HCT116 (cell line): ENCODE measurements at regions not wholly inside any gene's neighbourhood (a gene's known extent, or its start where the extent isn't known, plus 50 kb on each side); places are given as distances from the start of the nearest gene placed in this dataset.

ENCODE experiments used
- CBX3 ChIP-seq: IDR thresholded peaks from 2 replicates; pipeline ENCODE4 v1.6.1; 2012; ENCODE audit warnings: low read depth
- CEBPB ChIP-seq: IDR thresholded peaks from 2 replicates; pipeline ENCODE4 v1.6.1; 2012; ENCODE audit warnings: low read depth
- POLR2A ChIP-seq: IDR thresholded peaks from 2 replicates; pipeline ENCODE4 v1.7.0; 2011; ENCODE audit warnings: borderline replicate concordance; ENCODE audit not compliant: insufficient read depth, insufficient read length; ENCODE audit errors: extremely low read depth
- RAD21 ChIP-seq: IDR thresholded peaks from 2 replicates; pipeline ENCODE4 v1.6.1; 2012; ENCODE audit warnings: low read depth, mild to moderate bottlenecking
- REST ChIP-seq: IDR thresholded peaks from 2 replicates; pipeline ENCODE4 v1.6.1; 2012; ENCODE audit warnings: low read depth
- SP1 ChIP-seq: IDR thresholded peaks from 2 replicates; pipeline ENCODE4 v1.6.1; 2012; ENCODE audit warnings: low read depth
- ZNF274 ChIP-seq: fragments of 200-500 bp; sonication (Bioruptor generic); IDR thresholded peaks from 2 replicates; pipeline ENCODE4 v1.6.1; 2014; ENCODE audit warnings: mild to moderate bottlenecking, low read depth, low read length, inconsistent platforms
- TF ChIP-seq, protein P1 (sequence below), 3 experiments: fragments of 200-600 bp in 1 of 3; sonication (generic) in 1 of 3; IDR thresholded peaks in 2 of 3; conservative IDR thresholded peaks in 1 of 3; 2 replicates each; pipeline ENCODE4 v1.5.1; 2012 to 2017; ENCODE audit warnings: low read depth in 2 of 3, low read length in 2 of 3, antibody characterized with exemption in 1 of 3, borderline replicate concordance in 1 of 3, control low read depth in 1 of 3, mild to moderate bottlenecking in 1 of 3, mixed read lengths in 1 of 3, mixed run types in 1 of 3, moderate library complexity in 1 of 3; ENCODE audit not compliant: insufficient read depth in 1 of 3

GRCh38 chr2:51290725-51291124 is 258.8 kb upstream of the NRXN1 start:
- TF ChIP-seq, protein P1, sequence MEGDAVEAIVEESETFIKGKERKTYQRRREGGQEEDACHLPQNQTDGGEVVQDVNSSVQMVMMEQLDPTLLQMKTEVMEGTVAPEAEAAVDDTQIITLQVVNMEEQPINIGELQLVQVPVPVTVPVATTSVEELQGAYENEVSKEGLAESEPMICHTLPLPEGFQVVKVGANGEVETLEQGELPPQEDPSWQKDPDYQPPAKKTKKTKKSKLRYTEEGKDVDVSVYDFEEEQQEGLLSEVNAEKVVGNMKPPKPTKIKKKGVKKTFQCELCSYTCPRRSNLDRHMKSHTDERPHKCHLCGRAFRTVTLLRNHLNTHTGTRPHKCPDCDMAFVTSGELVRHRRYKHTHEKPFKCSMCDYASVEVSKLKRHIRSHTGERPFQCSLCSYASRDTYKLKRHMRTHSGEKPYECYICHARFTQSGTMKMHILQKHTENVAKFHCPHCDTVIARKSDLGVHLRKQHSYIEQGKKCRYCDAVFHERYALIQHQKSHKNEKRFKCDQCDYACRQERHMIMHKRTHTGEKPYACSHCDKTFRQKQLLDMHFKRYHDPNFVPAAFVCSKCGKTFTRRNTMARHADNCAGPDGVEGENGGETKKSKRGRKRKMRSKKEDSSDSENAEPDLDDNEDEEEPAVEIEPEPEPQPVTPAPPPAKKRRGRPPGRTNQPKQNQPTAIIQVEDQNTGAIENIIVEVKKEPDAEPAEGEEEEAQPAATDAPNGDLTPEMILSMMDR (IDR thresholded peaks at IDR 0.05 in 2 of 3, conservative IDR thresholded peaks at IDR 0.05 in 1 of 3; ENCODE audit: borderline replicate concordance in 1 of 3, insufficient read depth in 1 of 3, low read depth in 2 of 3, low read length in 2 of 3), result no peak
- TF ChIP-seq POLR2A (no peak), REST (no peak), CEBPB (no peak), RAD21 (no peak), ZNF274 (no peak), SP1 (no peak), CBX3 (no peak)
